GM12892 (cell line): ENCODE measurements at regions not wholly inside any gene's neighbourhood (a gene's known extent, or its start where the extent isn't known, plus 50 kb on each side); places are given as distances from the start of the nearest gene placed in this dataset.

Experiments used
- POLR2A ChIP-seq: IDR thresholded peaks from 2 replicates; pipeline ENCODE4 v1.6.1; 2011; ENCODE audit warnings: low read depth, low read length, control low read depth
- POLR2AphosphoS5 ChIP-seq: IDR thresholded peaks from 2 replicates; pipeline ENCODE4 v1.6.1; 2011; ENCODE audit warnings: low read depth, low read length, control low read depth

- TF ChIP-seq POLR2AphosphoS5 (no peak), POLR2A (no peak)
Observed at GRCh38 chr22:49075150-49075549, 752.5 kb downstream of the BRD1 start.
